ENCODE measurements at regions not wholly inside any gene's neighbourhood (a gene's known extent, or its start where the extent isn't known, plus 50 kb on each side); places are given as distances from the start of the nearest gene placed in this dataset.

DNA sequence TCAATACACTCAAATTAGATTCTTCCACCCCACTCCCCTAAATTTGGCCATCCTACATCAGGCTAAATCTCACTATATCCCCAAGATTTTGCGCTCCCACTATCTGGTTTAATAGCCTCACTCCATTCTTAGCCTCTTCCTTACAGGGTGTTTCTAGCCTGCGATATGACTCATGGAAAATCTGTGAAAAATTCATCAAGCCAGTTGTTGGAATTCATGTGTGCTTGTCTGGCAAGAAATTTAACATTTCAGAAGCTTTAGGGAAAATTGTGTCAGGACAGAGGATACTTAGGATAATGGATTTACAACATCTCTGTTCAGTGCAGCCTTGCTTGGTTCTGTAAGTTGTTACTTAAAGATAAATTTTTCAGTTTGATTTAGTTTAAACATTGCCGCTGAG lies 1249.9 kb upstream of the AUTS2 start:
- no peak for TF ChIP-seq POLR2A (IDR thresholded peaks at IDR 0.05)
- TF ChIP-seq, protein P1, sequence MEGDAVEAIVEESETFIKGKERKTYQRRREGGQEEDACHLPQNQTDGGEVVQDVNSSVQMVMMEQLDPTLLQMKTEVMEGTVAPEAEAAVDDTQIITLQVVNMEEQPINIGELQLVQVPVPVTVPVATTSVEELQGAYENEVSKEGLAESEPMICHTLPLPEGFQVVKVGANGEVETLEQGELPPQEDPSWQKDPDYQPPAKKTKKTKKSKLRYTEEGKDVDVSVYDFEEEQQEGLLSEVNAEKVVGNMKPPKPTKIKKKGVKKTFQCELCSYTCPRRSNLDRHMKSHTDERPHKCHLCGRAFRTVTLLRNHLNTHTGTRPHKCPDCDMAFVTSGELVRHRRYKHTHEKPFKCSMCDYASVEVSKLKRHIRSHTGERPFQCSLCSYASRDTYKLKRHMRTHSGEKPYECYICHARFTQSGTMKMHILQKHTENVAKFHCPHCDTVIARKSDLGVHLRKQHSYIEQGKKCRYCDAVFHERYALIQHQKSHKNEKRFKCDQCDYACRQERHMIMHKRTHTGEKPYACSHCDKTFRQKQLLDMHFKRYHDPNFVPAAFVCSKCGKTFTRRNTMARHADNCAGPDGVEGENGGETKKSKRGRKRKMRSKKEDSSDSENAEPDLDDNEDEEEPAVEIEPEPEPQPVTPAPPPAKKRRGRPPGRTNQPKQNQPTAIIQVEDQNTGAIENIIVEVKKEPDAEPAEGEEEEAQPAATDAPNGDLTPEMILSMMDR (IDR thresholded peaks at IDR 0.05), result no peak
- no peak for DNase-seq
- no peaks in the 10 kb centered on the region for H3K36me3 ChIP-seq
- no peak overlapping the region for H3K27ac ChIP-seq
- no peak overlapping the region for H3K4me3 ChIP-seq
- no peak for ATAC-seq
- intact Hi-C loops (cut with DNase I), result no loop called here
- no peaks in the 10 kb centered on the region for H3K27me3 ChIP-seq
- H3K9me3 ChIP-seq, result no peaks in the 10 kb centered on the region
- H3K4me1 ChIP-seq, result no peaks in the 10 kb centered on the region
- 74% methylated on average over 3 of the region's 3 CpGs for WGBS (ENCODE audit: insufficient coverage, low coverage, low lambda C conversion rate, missing lambda C conversion rate)

DNA sequence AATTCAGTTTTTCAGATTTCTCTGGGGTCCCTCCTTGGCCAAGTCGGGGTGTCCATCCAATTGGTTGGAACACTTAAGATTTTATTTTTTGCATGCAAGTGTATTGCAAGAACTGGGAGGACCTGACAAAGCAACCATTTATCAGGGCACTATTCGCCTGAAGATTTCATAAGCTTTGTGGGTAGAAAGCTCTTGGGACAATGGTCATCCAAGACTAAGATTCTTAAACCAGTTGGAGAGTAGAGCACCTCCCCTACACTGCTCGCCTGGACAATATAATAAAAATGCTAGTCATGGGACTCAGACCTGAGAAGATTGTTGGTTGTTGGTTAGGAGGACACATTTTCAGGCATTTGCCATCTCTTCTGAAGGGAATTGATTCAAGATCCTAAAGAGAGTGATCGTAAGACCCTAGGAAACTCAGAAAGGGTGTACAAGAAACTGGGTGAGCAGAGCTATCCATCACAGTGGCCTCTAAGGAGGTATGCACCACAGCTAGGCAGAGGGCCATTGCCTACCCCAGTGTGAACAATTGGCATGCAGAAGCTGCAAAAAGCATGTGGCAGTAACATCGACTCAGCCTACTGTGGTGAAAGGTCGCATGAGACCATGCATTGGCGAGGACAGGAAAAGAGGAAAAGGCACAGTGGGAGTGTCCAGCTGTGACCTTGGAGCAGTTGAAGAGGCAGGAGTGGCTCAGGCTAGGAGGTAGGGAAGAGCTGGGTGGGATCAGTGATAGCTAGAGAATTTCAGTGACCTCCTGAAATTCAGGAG lies 1235.3 kb upstream of the AUTS2 start:
- Histone ChIP-seq H3K4me1 (no peaks in the 10 kb centered on the region), H3K36me3 (no peaks in the 10 kb centered on the region), H3K27ac (no peak overlapping the region), H3K4me3 (no peak overlapping the region), H3K27me3 (no peaks in the 10 kb centered on the region), H3K9me3 (no peaks in the 10 kb centered on the region)
- ATAC-seq (no peak), DNase-seq (no peak)
- 44% methylated on average over 6 of the region's 7 CpGs for WGBS (ENCODE audit: insufficient coverage, low coverage, low lambda C conversion rate, missing lambda C conversion rate)
- intact Hi-C loops (cut with DNase I), result no loop called here
- TF ChIP-seq, protein P1 (IDR thresholded peaks at IDR 0.05), result no peak
- no peak for TF ChIP-seq POLR2A (IDR thresholded peaks at IDR 0.05)

DNA sequence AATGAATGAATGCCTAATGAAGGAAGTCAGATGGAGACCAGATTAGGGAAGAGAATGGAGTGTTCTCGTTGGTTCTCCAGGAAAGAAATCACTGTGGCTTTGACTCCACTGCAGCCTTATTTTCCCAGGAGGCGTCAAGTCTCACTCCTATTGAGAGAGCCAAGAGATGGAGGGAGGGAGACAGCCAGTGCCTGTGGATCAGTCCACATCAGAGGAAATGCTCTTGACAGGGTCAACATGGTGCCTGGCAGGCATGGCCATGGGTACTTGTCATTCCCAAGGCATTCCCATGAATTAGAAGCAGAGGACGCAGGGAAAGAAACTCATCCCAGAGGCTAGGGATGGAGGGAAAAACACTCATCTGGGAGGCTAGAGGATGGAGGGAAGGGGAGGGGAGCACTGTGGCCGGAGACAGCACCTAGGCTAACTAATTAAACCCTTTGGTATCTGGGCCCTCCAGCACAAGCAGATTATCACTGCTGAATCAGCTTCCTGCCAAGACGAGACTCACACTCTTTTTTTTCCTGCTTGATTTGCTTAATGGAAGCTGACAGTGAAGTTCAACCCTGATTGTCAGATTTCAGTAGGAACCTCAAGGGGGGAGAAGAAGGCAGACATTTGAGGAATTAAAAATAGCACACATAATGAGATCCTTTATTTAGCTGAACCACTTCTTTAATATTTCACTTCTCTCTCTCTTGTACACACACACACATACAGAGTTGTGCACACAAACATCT lies 1233.2 kb upstream of the AUTS2 start:
- no peak for DNase-seq
- H3K36me3 ChIP-seq, result no peaks in the 10 kb centered on the region
- TF ChIP-seq, protein P1 (IDR thresholded peaks at IDR 0.05), result no peak
- no peak for TF ChIP-seq POLR2A (IDR thresholded peaks at IDR 0.05)
- 31% methylated on average over 5 of the region's 5 CpGs for WGBS (ENCODE audit: insufficient coverage, low coverage, low lambda C conversion rate, missing lambda C conversion rate)
- no peak for ATAC-seq
- no peaks in the 10 kb centered on the region for H3K27me3 ChIP-seq
- H3K4me3 ChIP-seq, result no peak overlapping the region
- no peaks in the 10 kb centered on the region for H3K4me1 ChIP-seq
- intact Hi-C loops (cut with DNase I), result no loop called here
- H3K9me3 ChIP-seq, result no peaks in the 10 kb centered on the region
- H3K27ac ChIP-seq, result no peak overlapping the region

DNA sequence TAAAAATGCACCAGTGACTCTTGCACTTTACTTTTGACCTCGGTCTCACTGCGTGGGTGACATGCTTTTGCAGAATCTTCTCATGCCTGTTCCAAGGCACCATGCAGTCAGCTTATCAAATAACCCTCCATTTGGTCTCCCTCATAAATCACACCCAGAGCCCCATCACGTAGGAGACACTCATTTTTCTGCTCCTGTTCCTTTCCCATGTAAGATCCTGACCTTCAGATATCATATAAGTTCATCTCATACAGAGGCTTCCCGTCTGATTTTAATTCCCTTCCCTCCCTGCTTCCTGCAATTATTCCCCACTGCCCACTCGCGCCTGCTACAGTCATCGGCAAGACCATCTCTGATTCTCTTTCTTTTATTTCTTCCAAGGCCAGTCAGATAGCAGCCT lies 1226.3 kb upstream of the AUTS2 start:
- H3K9me3 ChIP-seq, result no peaks in the 10 kb centered on the region
- no peak for DNase-seq
- no peaks in the 10 kb centered on the region for H3K27me3 ChIP-seq
- H3K27ac ChIP-seq, result no peak overlapping the region
- no peaks in the 10 kb centered on the region for H3K4me1 ChIP-seq
- no peak for TF ChIP-seq POLR2A (IDR thresholded peaks at IDR 0.05)
- TF ChIP-seq, protein P1 (IDR thresholded peaks at IDR 0.05), result no peak
- no peak overlapping the region for H3K4me3 ChIP-seq
- no peak for ATAC-seq
- WGBS (ENCODE audit: insufficient coverage, low coverage, low lambda C conversion rate, missing lambda C conversion rate), result 39% methylated on average over 7 of the region's 7 CpGs
- intact Hi-C loops (cut with DNase I), result no loop called here
- no peaks in the 10 kb centered on the region for H3K36me3 ChIP-seq
